Osteoblast (primary cell): ENCODE measurements at regions not wholly inside any gene's neighbourhood (a gene's known extent, or its start where the extent isn't known, plus 50 kb on each side); places are given as distances from the start of the nearest gene placed in this dataset.

Experiments
- DNase-seq: peaks from one replicate; pipeline ENCODE4 v3.0.0; 2011; ENCODE audit warnings: low spot score, mixed read lengths; ENCODE audit not compliant: insufficient read length; ENCODE audit errors: missing footprints
- H2AFZ ChIP-seq: 2 replicates; pipeline ENCODE4 v1.6.0; 2011; ENCODE audit warnings: mild to moderate bottlenecking, low read length
- H3K27ac ChIP-seq: 2 replicates; pipeline ENCODE4 v1.5.1; 2011; ENCODE audit warnings: mild to moderate bottlenecking, low read depth, low read length, moderate library complexity
- H3K27me3 ChIP-seq: 2 replicates; pipeline ENCODE4 v1.6.0; 2012; ENCODE audit warnings: mild to moderate bottlenecking, control low read depth, inconsistent platforms, low read length, moderate library complexity; ENCODE audit not compliant: insufficient read depth
- H3K36me3 ChIP-seq: 2 replicates; pipeline ENCODE4 v1.5.1; 2011; ENCODE audit warnings: mild to moderate bottlenecking, low read length, control low read depth, moderate library complexity; ENCODE audit not compliant: insufficient read depth
- H3K4me1 ChIP-seq: 2 replicates; pipeline ENCODE4 v1.5.1; 2011; ENCODE audit warnings: mild to moderate bottlenecking, low read length, control low read depth, moderate library complexity; ENCODE audit not compliant: insufficient read depth
- H3K4me2 ChIP-seq: 2 replicates; pipeline ENCODE4 v1.6.0; 2011; ENCODE audit warnings: mild to moderate bottlenecking, low read length; ENCODE audit not compliant: insufficient read depth
- H3K4me3 ChIP-seq: fragments of 200-600 bp; sonication (generic); 3 replicates; pipeline ENCODE4 v1.5.1; 2012; ENCODE audit warnings: mild to moderate bottlenecking, low read length, inconsistent platforms; ENCODE audit not compliant: insufficient read depth
- H3K79me2 ChIP-seq: 2 replicates; pipeline ENCODE4 v1.6.0; 2012; ENCODE audit warnings: mild to moderate bottlenecking, low read length, control low read depth, inconsistent platforms; ENCODE audit not compliant: insufficient read depth
- H3K9me3 ChIP-seq: 2 replicates; pipeline ENCODE4 v1.5.1; 2011; ENCODE audit warnings: low read depth, low read length, control low read depth
- H4K20me1 ChIP-seq: 2 replicates; pipeline ENCODE4 v1.6.0; 2012; ENCODE audit warnings: mild to moderate bottlenecking, low read length, control low read depth; ENCODE audit not compliant: insufficient read depth
- CTCF ChIP-seq: IDR thresholded peaks from 2 replicates; pipeline ENCODE4 v1.5.1; 2011; ENCODE audit warnings: mild to moderate bottlenecking, low read depth, low read length, moderate library complexity; ENCODE audit errors: extremely low read depth

- Histone ChIP-seq H3K27ac (no peak overlapping the region), H4K20me1 (no peaks in the 10 kb centered on the region), H3K9me3 (no peaks in the 10 kb centered on the region), H3K4me2 (no peak overlapping the region), H3K79me2 (no peaks in the 10 kb centered on the region), H3K27me3 (no peaks in the 10 kb centered on the region), H3K4me3 (no peak overlapping the region), H2AFZ (no peak overlapping the region), H3K4me1 (no peaks in the 10 kb centered on the region), H3K36me3 (no peaks in the 10 kb centered on the region)
- no peak for DNase-seq
- no peak for TF ChIP-seq CTCF
Measured at GRCh38 chr17:71910002-71910401, 210.8 kb upstream of the SOX9 start.

GRCh38 chr17:71914042-71914441 lies 206.8 kb upstream of the SOX9 start:
- H3K4me3 ChIP-seq: no peak overlapping the region
- no peak for DNase-seq
- H3K79me2 ChIP-seq: no peaks in the 10 kb centered on the region
- no peaks in the 10 kb centered on the region for H3K27me3 ChIP-seq
- H3K9me3 ChIP-seq: no peaks in the 10 kb centered on the region
- no peak for TF ChIP-seq CTCF
- no peaks in the 10 kb centered on the region for H3K4me1 ChIP-seq
- H3K4me2 ChIP-seq: no peak overlapping the region
- H3K27ac ChIP-seq: no peak overlapping the region
- no peak overlapping the region for H2AFZ ChIP-seq
- H4K20me1 ChIP-seq: no peaks in the 10 kb centered on the region
- no peaks in the 10 kb centered on the region for H3K36me3 ChIP-seq

GRCh38 chr17:71914812-71915211 lies 206.0 kb upstream of the SOX9 start:
- no peak for DNase-seq
- Histone ChIP-seq H3K27ac (no peak overlapping the region), H3K4me2 (no peak overlapping the region), H2AFZ (no peak overlapping the region), H3K79me2 (no peaks in the 10 kb centered on the region), H3K4me3 (no peak overlapping the region), H4K20me1 (no peaks in the 10 kb centered on the region), H3K9me3 (no peaks in the 10 kb centered on the region), H3K4me1 (no peaks in the 10 kb centered on the region), H3K36me3 (no peaks in the 10 kb centered on the region), H3K27me3 (no peaks in the 10 kb centered on the region)
- TF ChIP-seq CTCF: no peak

- Histone ChIP-seq H3K4me1 (peaks cover 10% of the 10 kb centered on the region), H3K4me3 (no peak overlapping the region), H3K27me3 (no peaks in the 10 kb centered on the region), H2AFZ (no peak overlapping the region), H3K27ac (no peak overlapping the region), H3K4me2 (no peak overlapping the region), H3K79me2 (no peaks in the 10 kb centered on the region), H3K36me3 (no peaks in the 10 kb centered on the region), H4K20me1 (no peaks in the 10 kb centered on the region), H3K9me3 (no peaks in the 10 kb centered on the region)
- DNase-seq: no peak
- TF ChIP-seq CTCF: no peak
Measured at GRCh38 chr17:71917715-71918114, 203.1 kb upstream of the SOX9 start.
